ENCODE measurements at regions not wholly inside any gene's neighbourhood (a gene's known extent, or its start where the extent isn't known, plus 50 kb on each side); places are given as distances from the start of the nearest gene placed in this dataset.

- no peak for DNase-seq
Measured at GRCh38 chr4:23163647-23164436, 471.1 kb downstream of the GBA3 start.

GRCh38 chr4:23162275-23162674, 469.5 kb downstream of the GBA3 start:
- DNase-seq: no peak

GRCh38 chr4:23161787-23162186, 469.1 kb downstream of the GBA3 start:
- no peak for DNase-seq

GRCh38 chr4:23153076-23153475, 460.3 kb downstream of the GBA3 start:
- DNase-seq: no peak

GRCh38 chr4:23149815-23150214, 457.1 kb downstream of the GBA3 start:
- no peak for DNase-seq

GRCh38 chr4:23144707-23145106, 452.0 kb downstream of the GBA3 start:
- no peak for DNase-seq

- peak in 3 of 6 experiments; percentile 3 to 27 (median 8) for DNase-seq
Measured at GRCh38 chr4:23135792-23136645, 443.3 kb downstream of the GBA3 start.

GRCh38 chr4:23134331-23134730, 441.6 kb downstream of the GBA3 start:
- DNase-seq: no peak

- DNase-seq: no peak
Measured at GRCh38 chr4:23130845-23131244, 438.1 kb downstream of the GBA3 start.

GRCh38 chr4:23125118-23125517, 432.4 kb downstream of the GBA3 start:
- no peak for DNase-seq

GRCh38 chr4:23122666-23123400, 430.1 kb downstream of the GBA3 start:
- no peak for DNase-seq

GRCh38 chr4:23120374-23120773, 427.6 kb downstream of the GBA3 start:
- DNase-seq: no peak

- no peak for DNase-seq
Measured at GRCh38 chr4:23117826-23118225, 425.1 kb downstream of the GBA3 start.

GRCh38 chr4:23114538-23114937, 421.8 kb downstream of the GBA3 start:
- no peak for DNase-seq

GRCh38 chr4:23113104-23113503, 420.4 kb downstream of the GBA3 start:
- no peak for DNase-seq

- DNase-seq: no peak
Measured at GRCh38 chr4:23106516-23106915, 413.8 kb downstream of the GBA3 start.

- DNase-seq: no peak
Measured at GRCh38 chr4:23105759-23106370, 413.1 kb downstream of the GBA3 start.

- no peak for DNase-seq
Measured at GRCh38 chr4:23097251-23097650, 404.5 kb downstream of the GBA3 start.

- no peak for DNase-seq
Measured at GRCh38 chr4:23091711-23092110, 399.0 kb downstream of the GBA3 start.

GRCh38 chr4:23085249-23085568, 392.5 kb downstream of the GBA3 start:
- DNase-seq: no peak

- DNase-seq: no peak
Measured at GRCh38 chr4:23084559-23085248, 392.0 kb downstream of the GBA3 start.

GRCh38 chr4:23083391-23083790, 390.7 kb downstream of the GBA3 start:
- DNase-seq: no peak

All from stimulated activated naive CD4-positive, alpha-beta T cell (primary cell).